A172 (cell line): ENCODE measurements at regions not wholly inside any gene's neighbourhood (a gene's known extent, or its start where the extent isn't known, plus 50 kb on each side); places are given as distances from the start of the nearest gene placed in this dataset.

Experiments
- DNase-seq: peaks from one replicate; pipeline ENCODE4 v3.0.0-alpha.2; 2015; ENCODE audit warnings: low spot score

DNA sequence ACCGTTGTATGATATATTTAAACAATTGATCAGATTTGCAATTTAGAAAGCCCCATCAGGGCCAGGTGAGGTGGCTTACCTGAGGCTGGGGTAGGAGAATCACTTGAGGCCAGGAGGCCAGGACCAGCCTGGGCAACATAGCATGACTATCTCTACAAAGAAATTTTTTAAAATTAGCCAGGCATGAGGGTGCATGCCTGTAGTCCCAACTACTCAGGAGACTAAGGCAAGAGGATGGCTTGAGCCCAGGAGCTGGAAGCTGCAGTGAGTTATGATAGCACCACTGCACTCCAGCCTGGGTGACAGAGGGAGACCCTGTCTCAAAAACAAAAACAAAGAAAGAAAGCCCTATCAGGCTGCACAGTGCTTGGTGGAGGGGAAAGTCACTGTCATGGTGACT is 159.9 kb upstream of the RAB4A start:
- no peak for DNase-seq

GRCh38 chr1:229111703-229112319 is 159.1 kb upstream of the RAB4A start:
- peak; percentile 25 for DNase-seq

DNA sequence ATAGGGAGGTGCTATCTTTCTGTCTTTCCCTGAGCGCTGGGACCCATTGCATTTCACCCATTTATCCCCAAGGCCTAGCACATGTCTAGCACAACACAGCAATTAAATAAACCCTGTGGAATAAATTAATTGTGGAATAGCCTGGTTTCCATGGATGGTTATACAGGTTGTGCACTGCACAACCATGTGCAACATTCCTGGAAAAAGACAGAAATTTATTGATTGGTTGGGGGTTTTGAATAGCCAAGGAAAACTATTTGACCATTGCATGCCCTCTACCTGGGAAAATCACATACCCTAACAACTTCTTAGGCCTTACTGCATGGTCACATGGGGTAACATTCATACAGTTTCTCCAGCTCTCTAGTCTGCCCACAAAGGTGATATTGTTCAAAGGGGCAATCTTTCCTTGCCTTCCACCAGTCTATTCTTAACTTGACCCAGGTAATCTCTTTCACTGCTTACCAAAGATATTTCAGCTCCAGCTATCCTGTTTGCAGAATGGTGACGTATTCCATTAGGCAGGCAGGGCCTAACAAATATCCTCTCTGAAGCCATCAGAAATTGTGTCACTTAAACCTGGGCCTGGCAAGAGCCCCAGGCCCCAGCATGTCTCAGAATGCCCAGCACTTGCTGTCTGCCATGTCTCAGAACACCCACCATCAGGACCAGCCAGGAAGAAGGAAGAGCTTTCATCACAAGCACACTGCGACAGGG is 157.9 kb upstream of the RAB4A start:
- no peak for DNase-seq

DNA sequence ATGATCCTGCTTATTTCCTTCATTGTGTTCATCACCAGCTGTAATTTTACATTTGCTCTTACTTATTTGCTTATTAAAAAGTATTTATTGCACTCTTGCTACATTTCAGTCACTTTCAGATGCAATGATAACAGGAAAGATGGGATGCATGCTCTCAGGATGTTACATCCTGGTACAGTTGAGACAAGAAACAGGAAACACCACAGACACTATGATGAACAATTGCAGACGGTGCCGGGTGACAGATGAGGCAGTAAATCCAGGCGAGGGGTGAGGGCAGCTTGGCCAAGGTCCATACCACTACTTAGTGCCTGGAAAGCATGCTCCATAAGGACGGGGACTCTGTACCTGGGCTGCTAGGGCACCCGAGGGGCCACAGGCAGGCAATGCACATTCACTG is 156.6 kb upstream of the RAB4A start:
- DNase-seq, result peak; percentile 76

- peak; percentile 41 for DNase-seq
Observed at GRCh38 chr1:229114850-229115365, 156.0 kb upstream of the RAB4A start.

DNA sequence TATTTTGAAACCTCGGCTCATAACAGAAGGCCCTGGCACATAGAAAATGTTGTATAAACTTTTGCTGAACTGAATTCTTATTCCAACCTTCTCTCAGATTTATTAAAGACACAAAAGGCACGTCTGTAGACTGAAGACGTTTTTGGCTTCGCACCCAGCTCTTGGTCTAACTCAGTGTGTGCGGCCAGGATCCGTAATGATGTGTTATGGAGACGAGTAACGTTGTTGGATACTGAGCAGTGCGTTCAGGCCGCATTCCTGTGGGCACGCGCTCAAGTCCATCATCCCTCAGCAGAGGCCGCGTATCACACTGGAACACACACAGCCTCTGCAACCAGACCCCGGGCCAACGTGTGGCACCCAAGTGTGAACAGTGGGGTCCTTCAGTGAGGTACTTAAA is 154.8 kb upstream of the RAB4A start:
- DNase-seq, result no peak

DNA sequence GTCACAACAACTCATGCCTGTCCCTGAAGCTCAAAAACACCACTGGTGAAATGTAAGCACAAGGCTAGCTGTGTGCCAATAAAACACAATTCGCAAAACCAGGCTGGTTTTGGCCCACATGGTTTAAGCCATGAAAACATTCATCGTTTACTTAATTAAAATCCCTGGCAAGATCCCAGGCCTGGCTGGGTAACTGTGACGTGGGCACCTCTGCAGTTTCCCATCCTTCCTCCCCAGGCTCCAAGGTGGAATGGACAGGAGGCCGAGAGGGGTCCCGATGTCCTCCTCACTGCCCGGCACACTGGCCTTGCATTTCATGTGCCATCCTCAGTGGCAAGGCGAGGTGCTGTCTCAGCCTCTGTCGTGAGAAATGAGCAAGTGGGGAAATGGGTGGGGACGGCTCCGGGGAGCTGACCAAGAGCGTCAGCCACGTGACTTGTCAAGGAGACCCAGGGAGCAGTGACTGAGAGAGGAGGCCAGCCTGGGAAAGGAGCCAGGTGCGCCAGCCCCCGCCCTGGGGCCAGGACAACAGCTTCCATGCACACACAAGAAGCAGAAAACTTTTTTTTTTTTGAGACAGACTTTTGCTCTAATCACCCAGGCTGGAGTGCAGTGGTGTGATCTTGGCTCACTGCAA is 153.1 kb upstream of the RAB4A start:
- peak; percentile 59 for DNase-seq

DNA sequence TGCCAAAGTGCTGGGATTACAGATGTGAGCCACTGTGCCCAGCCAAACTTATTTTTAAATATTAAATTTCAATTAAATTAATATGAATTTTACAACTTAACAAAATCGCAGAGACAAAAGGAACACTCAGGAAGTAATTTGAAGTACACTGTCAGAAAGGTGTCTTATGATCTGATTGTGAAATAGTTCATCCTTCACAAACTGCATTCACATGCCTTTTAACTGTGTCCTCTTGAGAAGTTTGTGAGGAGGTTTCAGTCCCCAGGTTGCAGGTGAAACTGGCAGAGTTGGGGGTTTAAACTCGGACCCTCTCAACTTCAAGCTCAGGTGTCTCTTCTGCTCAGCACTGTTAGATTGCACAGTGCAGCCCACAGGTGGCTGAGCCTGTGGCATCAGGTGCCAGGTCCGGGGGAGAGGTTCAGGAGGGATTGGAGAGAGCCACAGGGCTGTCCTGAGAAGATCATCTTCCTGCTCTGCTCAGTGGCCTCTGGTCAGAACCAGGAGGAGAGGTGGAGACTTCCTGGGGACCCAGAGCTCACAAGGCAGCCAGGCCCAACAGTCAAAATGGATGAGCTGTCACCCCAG is 152.3 kb upstream of the RAB4A start:
- no peak for DNase-seq

DNA sequence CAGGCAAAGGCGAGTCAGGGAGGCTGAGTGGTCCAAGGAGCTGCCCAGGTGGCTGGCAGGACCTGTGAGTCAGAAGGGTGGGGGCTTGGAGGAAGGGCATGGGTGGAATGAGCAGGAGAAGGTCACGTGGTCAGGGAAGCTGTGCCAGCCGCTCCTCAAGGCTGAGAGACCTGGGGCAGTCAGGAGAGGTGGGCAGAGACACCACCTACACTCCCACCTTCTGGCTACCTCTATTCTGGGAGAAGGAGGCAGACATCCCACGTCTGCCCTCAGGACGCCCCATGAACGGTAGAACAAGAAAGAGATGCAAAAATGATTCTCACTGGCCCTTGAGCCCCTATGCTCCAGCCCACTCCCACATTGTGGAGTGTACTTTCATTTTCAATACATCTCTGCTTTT is 151.8 kb upstream of the RAB4A start:
- DNase-seq, result peak; percentile 15

GRCh38 chr1:229119876-229120275 is 151.0 kb upstream of the RAB4A start:
- no peak for DNase-seq

DNA sequence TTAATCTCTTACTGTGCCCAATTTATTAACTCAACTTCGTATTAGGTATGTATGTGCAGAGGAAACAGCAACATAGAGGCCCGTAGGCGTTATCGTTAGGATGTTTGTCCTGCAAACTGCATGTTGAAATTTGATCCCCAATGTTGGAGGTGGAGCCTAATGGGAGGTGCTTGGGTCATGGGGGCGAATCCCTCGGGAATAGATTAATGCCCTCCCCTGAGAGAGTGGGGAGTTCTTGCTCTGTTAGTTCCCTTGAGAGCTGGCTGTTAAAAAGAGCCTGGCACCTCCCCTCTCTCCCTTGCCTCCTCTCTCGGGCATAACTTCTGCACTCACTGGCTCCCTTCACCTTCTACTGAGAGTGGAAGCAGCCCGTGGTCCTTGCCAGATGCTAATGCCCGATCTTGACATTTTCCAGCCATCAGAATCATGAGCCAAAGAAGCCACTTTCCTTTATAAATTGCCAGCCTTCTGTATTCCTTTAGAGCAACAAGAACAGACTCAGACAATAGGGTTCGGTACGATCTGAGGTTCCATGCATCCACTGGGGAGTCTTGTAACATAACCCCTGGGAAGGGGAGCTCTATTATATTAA is 149.0 kb upstream of the RAB4A start:
- no peak for DNase-seq

DNA sequence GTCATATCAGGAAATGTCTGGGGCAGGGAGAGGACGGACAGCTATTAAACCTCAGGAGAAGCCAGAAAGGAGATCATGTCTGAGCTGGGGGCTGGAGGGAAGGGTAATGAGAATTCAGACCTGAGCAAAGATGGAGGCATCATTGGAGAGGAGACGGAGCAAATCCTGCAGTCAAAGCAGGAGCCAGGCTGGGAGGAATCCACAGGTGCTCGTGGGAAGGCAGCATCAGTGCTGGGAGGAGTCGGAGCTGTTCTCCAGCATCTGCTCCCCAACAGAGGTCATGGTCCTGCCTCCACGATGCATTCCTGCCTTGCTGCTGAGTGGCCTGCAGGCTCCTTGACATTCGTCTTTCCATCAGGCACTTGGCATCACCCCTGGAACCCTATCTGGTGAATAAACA is 148.3 kb upstream of the RAB4A start:
- no peak for DNase-seq

- DNase-seq, result no peak
Observed at GRCh38 chr1:229124116-229124515, 146.8 kb upstream of the RAB4A start.

GRCh38 chr1:229124520-229125124 is 146.3 kb upstream of the RAB4A start:
- DNase-seq, result no peak

- peak; percentile 78 for DNase-seq
Observed at GRCh38 chr1:229127301-229127700, 143.6 kb upstream of the RAB4A start.

GRCh38 chr1:229128066-229128608 is 142.8 kb upstream of the RAB4A start:
- DNase-seq, result no peak

- DNase-seq, result no peak
Observed at GRCh38 chr1:229129301-229130027, 141.4 kb upstream of the RAB4A start.

GRCh38 chr1:229130028-229130668 is 140.8 kb upstream of the RAB4A start:
- no peak for DNase-seq

GRCh38 chr1:229131243-229132105 is 139.4 kb upstream of the RAB4A start:
- no peak for DNase-seq
